Globus pallidus (tissue), 1 donor: ENCODE measurements at regions not wholly inside any gene's neighbourhood (a gene's known extent, or its start where the extent isn't known, plus 50 kb on each side); places are given as distances from the start of the nearest gene placed in this dataset.
"Not testable (repeated sequence)": the region's sequence is repeated elsewhere in the genome, so short reads cannot be mapped to it uniquely, and the experiment has no call there.

Experiments
- DNase-seq: peaks from one replicate; pipeline ENCODE4 v3.0.0-alpha.2; 2015; ENCODE audit warnings: low spot score

- no peak for DNase-seq
Measured at GRCh38 chr6:22208026-22208425, 88.8 kb downstream of the PRL start.

- DNase-seq = no peak
Measured at GRCh38 chr6:22214314-22214713, 82.5 kb downstream of the PRL start.

- DNase-seq = not testable (repeated sequence)
Measured at GRCh38 chr6:22215474-22215873, 81.4 kb downstream of the PRL start.

DNA sequence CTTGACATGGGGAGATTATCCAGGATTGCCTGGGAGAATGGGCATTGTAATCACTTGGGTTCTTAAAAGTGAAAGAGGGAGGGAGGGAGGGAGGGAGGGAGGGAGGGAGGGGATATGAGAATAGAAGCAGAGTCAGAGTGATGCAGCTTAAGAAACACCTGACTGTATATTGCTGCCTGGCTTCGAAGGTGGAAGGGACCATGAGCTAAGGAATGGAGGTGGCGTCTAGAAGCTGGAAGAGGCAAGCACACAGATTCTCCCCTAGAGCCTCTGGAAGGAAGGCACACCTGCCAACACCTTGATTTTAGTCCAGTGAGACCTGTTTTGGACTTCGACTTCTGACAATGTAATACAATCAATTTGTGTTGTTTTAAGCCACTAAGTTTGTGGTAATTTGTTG, 78.4 kb downstream of the PRL start:
- DNase-seq = no peak

DNA sequence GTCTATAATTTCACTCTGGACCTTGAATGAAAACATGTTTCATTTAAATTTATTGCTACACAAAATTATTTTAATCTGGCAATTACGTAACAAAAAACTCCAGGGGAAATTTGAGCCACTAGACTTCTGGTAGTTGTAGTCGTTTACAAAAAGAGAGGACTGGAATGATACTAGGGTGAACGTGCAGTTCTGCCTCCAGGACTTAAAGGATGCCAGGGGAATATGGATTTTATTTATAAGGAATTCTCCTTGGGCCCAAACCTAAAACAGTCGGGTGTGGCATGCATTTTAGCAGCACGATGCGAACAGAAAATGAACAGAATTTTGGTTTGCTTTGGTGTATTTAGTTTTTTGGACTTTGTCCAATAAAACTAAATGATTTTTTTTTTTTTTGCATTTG, 76.9 kb downstream of the PRL start:
- no peak for DNase-seq

DNA sequence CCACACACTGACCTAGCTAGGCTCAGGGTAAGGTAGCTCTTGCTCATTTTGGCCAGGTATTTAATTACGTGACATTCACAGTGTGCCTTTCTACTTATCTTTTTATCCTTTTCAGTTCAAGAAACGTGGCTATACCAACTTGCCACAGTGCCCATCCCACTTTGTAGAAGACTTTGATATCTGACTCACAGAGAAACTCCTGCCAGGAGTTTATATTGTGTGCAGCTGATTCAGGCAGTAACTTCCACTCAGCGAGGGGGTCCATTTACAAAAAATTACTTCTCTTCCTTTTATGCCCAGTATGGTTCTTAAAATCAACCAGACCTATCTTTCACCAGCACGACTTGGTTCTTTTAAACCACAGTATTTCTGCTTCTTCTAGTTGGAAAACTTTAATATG, 75.6 kb downstream of the PRL start:
- no peak for DNase-seq

DNA sequence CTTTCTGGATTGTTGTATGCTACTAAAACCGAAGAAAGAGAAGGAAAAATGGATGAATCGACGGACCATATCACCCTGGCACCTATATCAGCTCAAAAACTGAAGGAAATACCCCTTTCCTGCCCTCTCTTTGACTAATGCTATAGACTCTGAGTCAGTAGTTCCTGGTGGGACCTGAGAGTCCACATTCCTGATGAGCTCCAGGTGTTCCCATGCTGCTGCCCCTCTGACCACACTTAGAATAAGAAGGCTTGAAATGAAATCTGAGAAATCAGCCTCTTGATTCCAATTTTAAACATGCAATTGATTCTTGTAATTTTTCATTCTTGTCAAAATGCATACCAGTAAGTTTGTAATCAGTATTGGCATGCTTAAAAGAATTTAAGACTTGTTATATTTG, 75.2 kb downstream of the PRL start:
- DNase-seq = no peak

GRCh38 chr6:22222469-22222868, 74.4 kb downstream of the PRL start:
- no peak for DNase-seq

- no peak for DNase-seq
Measured at GRCh38 chr6:22227824-22228610, 68.8 kb downstream of the PRL start.

DNA sequence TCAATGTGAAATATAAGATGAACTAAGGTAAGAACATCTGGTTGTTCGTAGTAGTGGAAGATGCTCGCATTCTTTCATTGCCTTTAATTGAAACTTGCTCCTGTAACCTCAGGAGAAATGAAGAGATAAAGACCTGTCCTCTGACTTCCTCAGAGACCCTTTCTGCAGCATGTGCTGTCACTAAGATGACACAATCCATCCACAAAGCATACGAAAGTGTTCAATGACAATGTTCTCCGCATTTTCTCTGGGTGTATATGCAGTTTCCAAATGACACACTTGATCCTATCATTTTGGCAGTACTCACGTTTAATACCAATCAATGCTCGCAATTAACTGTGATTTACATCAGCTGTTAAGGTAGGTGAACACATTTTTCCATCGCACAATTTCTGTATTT, 65.8 kb downstream of the PRL start:
- DNase-seq = no peak

DNA sequence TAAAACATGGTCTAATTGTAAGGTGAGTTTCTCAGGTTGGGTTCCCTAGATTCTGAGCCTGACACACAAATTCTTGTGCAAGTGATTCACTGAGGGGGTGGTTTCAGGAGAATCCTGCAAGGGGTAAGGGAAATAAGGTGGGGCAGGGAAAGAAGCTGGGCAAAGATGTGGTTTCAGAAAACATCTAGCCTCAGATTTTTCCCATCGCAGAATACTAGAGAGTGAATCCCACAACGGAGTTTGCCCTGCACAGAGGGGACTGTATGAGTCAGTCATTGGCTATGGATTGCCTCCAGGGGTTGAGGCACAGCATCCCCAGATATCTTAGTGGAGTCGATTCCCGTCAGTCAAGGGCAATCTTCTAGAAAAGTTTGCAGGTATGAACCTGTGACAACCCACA, 65.2 kb downstream of the PRL start:
- DNase-seq = no peak

GRCh38 chr6:22236626-22237414, 60.0 kb downstream of the PRL start:
- DNase-seq = no peak
